ENCODE measurements at regions not wholly inside any gene's neighbourhood (a gene's known extent, or its start where the extent isn't known, plus 50 kb on each side); places are given as distances from the start of the nearest gene placed in this dataset.

DNA sequence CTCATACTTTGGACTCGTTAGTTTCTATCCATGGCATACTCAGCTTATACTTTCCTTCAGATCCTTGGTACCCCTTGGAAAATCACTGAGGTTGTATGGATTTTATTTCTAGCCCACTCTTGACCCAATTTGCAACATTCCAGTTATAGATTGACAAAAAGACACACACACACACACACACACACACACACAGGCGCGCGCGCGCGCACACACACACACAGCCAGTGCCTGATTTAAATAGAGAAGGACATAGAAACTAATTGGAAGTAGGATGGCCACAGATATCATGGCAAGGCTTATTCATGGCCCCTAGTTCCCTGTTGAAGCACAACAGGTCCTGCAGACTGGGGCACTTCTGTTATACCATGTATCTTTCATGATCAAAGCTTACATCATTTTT is 89.1 kb upstream of the CFAP20DC start:
- Mint-ChIP-seq H3K4me1 (no peaks in the 10 kb centered on the region), H3K4me3 (no peak overlapping the region), H3K27me3 (peaks cover 11% of the 10 kb centered on the region), H3K27ac (no peak overlapping the region), H3K36me3 (ENCODE audit: low read depth) (no peaks in the 10 kb centered on the region)
- ATAC-seq (no peak), DNase-seq (no peak)
- H3K9me3 ChIP-seq (ENCODE audit: control insufficient read depth, low read length, poor library complexity, severe bottlenecking) = no peaks in the 10 kb centered on the region

DNA sequence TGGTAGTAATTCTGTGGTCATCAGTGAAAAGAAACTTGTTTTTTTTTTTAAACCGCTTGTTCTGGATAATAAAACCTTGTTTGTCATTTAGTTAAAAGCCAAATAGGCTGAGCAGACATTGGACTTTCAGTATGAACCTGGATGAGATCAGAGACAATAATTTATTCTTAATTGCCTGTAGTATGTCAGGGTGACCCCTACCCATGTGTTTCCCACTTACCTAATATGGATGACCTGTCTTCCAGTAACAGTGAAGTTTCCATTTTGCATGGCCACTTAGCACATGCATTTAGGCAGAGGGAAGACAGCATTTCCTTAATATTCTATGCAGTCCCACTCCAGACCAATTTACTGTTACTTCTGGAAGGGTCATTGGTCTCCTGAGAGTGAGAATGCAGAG is 87.6 kb upstream of the CFAP20DC start:
- no peak overlapping the region for H3K27ac Mint-ChIP-seq
- H3K27me3 Mint-ChIP-seq = peaks cover 15% of the 10 kb centered on the region

DNA sequence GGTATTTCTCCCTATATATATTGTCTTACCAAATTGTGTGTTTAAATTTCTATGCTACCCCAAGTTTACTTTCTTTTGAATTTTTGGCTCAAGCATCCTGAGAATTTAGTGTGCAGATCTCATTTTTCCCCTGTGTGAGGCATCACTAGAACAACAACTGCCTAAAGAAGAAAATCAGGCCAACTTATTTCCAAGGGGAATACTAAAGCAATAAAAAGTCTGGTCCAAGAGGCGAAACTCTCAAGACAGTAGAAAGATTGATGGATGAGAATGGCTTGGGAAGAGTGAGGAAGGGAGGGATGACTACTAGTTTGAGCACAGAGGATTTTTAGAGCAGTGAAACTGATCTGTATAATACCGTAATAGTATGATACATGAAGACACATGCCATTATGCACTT is 86.3 kb upstream of the CFAP20DC start:
- no peak for DNase-seq
- Mint-ChIP-seq H3K4me3 (no peak overlapping the region), H3K27ac (no peak overlapping the region), H3K4me1 (no peaks in the 10 kb centered on the region), H3K27me3 (peaks cover 17% of the 10 kb centered on the region), H3K36me3 (ENCODE audit: low read depth) (no peaks in the 10 kb centered on the region)
- ATAC-seq = no peak
- no peaks in the 10 kb centered on the region for H3K9me3 ChIP-seq (ENCODE audit: control insufficient read depth, low read length, poor library complexity, severe bottlenecking)

More for the DNA sequence above, 87.6 kb upstream of the CFAP20DC start:
- Mint-ChIP-seq H3K4me1 (no peaks in the 10 kb centered on the region), H3K4me3 (no peak overlapping the region), H3K36me3 (ENCODE audit: low read depth) (no peaks in the 10 kb centered on the region)
- ATAC-seq (no peak), DNase-seq (no peak)
- no peaks in the 10 kb centered on the region for H3K9me3 ChIP-seq (ENCODE audit: control insufficient read depth, low read length, poor library complexity, severe bottlenecking)

DNA sequence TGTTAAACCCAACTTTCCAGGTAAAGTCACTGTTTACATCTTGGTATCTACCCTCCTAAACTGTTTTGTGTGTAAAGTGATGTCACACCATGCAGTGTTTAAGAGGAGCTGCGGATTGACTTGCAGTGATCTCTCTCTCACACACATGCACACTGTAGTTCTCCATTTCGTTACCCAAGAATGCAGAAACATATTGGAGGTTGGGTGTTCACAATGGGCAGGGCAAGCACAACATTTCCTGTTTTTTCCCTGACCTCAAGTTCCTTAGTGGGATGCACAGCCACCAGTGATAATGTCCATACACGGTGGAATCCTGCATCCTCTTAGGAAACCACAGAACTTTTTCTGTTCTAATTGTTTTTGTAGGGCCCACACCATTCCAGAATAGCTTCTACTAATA is 85.3 kb upstream of the CFAP20DC start:
- ATAC-seq (no peak), DNase-seq (no peak)
- no peaks in the 10 kb centered on the region for H3K4me1 Mint-ChIP-seq
- H3K27ac Mint-ChIP-seq = no peak overlapping the region
- no peaks in the 10 kb centered on the region for H3K36me3 Mint-ChIP-seq (ENCODE audit: low read depth)
- no peaks in the 10 kb centered on the region for H3K9me3 ChIP-seq (ENCODE audit: control insufficient read depth, low read length, poor library complexity, severe bottlenecking)
- peaks cover 17% of the 10 kb centered on the region for H3K27me3 Mint-ChIP-seq
- H3K4me3 Mint-ChIP-seq = no peak overlapping the region

DNA sequence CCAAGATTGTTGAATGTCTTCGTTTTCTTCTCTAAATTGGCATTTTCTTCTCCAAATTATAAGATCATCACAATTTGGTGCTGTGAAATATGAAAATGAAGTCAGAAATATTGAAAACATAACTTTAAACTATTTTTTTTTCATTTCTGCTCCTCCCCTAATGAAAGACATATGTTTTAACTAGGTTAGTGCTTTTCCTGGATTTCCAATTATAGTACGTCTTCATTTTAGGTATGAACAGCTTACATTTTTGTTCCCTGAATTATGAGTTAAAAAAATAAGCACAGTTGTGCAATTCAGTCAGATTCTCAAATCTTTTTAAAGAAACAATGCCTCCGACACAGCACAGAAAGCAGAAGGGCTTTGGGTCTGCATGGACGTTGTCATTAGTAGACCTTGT is 83.5 kb upstream of the CFAP20DC start:
- Mint-ChIP-seq H3K27me3 (peaks cover 17% of the 10 kb centered on the region), H3K27ac (no peak overlapping the region), H3K4me3 (no peak overlapping the region), H3K4me1 (no peaks in the 10 kb centered on the region), H3K36me3 (ENCODE audit: low read depth) (no peaks in the 10 kb centered on the region)
- H3K9me3 ChIP-seq (ENCODE audit: control insufficient read depth, low read length, poor library complexity, severe bottlenecking) = no peaks in the 10 kb centered on the region
- DNase-seq (no peak), ATAC-seq (no peak)

DNA sequence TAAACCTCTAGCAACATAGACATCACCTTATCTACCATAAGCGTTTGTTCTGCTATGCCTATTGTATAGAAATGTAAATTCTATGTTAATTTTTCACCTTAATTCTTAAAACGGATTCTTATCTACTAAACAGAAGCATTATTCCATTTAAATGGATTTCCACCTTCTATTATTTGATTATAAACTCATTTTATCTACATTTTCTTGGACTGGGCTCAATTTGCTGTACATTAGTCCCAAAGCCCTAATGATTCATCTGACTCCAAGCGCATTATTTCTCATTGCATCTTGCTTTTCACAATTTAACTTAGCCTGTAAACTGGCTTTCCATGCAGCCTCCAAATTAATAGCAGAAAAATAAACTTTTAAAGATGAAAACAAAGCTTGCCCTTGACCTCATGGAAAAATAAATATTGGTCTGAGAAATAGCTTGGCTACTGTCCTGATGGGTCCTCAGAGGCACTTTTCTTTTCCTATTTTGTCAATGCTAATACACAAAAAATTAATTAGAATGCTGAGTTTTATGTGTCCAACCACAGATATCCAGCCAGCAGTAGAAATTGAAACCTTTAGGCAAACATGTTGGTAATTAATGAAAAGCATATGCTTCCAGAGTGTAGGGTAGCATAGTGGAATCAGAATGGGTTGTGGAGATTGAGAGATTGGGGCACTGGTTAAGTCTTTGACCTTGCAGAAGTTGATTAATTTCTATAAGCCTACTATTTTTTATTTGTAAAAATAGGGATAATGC is 81.4 kb upstream of the CFAP20DC start:
- Mint-ChIP-seq H3K4me1 (no peaks in the 10 kb centered on the region), H3K27me3 (peaks cover 20% of the 10 kb centered on the region), H3K36me3 (ENCODE audit: low read depth) (no peaks in the 10 kb centered on the region), H3K27ac (no peak overlapping the region), H3K4me3 (no peak overlapping the region)
- H3K9me3 ChIP-seq (ENCODE audit: control insufficient read depth, low read length, poor library complexity, severe bottlenecking) = no peaks in the 10 kb centered on the region
- no peak for ATAC-seq
- no peak for DNase-seq

DNA sequence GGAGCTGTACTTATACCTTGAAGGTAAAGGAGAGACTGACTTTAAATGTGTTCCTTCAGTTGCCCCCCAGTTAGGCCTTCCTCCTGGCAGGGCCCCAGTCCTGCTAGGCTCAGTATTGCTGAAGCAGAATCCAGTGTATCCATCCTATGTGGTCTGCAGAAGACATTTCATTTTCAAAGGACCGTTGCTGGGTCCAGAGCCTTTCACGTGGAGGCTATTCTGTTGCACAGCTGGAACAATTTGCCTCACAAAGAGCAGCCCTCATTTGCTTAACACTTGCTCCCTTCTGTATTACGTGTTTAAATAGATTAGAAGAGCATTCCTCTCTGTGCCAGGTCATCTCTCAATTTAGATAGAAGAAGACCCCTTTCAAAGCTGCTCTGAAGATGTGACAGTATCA is 78.9 kb upstream of the CFAP20DC start:
- ATAC-seq (no peak), DNase-seq (no peak)
- Mint-ChIP-seq H3K27ac (no peak overlapping the region), H3K4me3 (no peak overlapping the region), H3K36me3 (ENCODE audit: low read depth) (no peaks in the 10 kb centered on the region), H3K27me3 (peaks cover 12% of the 10 kb centered on the region), H3K4me1 (no peaks in the 10 kb centered on the region)
- no peaks in the 10 kb centered on the region for H3K9me3 ChIP-seq (ENCODE audit: control insufficient read depth, low read length, poor library complexity, severe bottlenecking)

DNA sequence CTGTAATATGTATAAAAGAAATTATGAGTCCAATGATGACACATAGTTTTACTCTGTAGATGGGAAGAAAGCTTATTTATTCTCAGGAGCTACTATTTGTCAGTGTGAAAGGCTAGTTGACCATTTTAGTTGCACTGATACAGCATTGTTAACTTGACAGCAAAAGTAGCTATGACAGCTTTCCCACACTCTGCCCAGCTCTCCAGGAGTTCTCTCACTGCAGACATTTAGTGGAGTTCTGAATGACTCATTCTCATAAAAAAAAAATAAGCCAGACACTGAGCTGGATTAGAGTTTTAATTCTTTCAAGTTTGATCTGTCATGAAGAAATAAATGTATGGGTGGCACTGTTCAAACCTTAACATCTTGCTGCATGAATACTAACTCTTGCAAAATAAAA is 77.2 kb upstream of the CFAP20DC start:
- no peaks in the 10 kb centered on the region for H3K36me3 Mint-ChIP-seq (ENCODE audit: low read depth)
- H3K4me1 Mint-ChIP-seq = no peaks in the 10 kb centered on the region
- H3K4me3 Mint-ChIP-seq = no peak overlapping the region
- no peak for DNase-seq
- H3K27me3 Mint-ChIP-seq = peaks cover 6% of the 10 kb centered on the region
- ATAC-seq = no peak
- no peaks in the 10 kb centered on the region for H3K9me3 ChIP-seq (ENCODE audit: control insufficient read depth, low read length, poor library complexity, severe bottlenecking)
- no peak overlapping the region for H3K27ac Mint-ChIP-seq

DNA sequence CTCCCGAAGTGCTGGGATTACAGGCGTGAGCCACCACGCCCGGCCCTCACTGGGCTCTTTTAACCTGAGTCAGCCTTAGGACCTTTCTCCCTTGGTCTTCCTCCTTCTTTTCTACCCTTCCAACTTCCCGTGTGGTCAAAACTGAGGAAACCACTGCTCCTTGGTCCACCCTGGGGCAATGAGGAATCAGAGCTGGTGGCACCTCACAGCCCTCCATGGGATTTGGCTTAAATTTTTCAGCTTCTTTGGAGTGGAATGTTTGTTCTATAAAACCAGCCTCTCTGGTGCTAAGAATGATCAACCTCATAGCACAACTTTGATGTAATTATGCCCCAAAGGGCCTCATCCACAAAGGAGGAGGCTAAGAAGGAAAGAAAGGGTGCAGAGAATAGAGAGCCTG is 76.6 kb upstream of the CFAP20DC start:
- H3K9me3 ChIP-seq (ENCODE audit: control insufficient read depth, low read length, poor library complexity, severe bottlenecking) = no peaks in the 10 kb centered on the region
- peaks cover 6% of the 10 kb centered on the region for H3K27me3 Mint-ChIP-seq
- no peak overlapping the region for H3K4me3 Mint-ChIP-seq
- H3K27ac Mint-ChIP-seq = no peak overlapping the region
- ATAC-seq (no peak), DNase-seq (no peak)
- no peaks in the 10 kb centered on the region for H3K4me1 Mint-ChIP-seq
- no peaks in the 10 kb centered on the region for H3K36me3 Mint-ChIP-seq (ENCODE audit: low read depth)

DNA sequence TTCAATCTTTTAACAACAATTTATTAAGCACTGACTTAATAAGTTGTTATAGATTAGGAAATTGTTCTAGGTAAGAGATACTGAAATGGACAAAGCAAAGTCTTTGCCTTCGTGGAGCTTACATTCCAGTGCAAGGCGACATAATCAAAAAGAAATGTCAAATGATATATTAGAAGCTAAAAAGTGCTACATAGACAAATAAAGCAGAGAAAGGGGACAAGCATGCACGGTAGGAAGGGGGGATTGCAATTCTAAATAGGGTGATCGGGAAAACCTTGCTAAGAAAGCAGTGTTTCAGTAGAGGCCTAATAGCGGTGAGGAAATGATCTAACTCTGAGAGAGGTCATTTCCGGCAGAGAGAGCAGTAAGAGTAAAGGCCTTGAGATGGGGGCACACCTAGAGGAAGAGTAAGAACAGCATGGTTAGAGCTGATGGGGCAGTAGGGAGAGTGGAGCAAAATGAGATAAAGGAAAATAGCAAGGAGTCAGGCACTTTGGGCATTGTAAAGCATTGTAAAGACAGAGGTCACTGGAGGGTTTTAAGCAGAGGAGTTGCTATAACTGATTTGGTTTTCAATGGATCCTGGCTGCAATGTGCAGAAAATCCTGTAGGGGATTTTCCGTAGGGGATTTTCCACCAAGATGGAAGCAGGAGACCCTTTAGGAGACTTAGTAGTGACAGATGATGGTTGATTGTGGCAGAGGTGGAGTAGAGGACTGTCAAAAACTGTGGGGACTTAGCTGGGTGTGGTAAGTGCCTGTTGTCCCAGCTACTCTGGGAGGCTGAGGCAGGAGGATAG is 71.7 kb upstream of the CFAP20DC start:
- ATAC-seq (no peak), DNase-seq (no peak)
- Mint-ChIP-seq H3K27ac (no peak overlapping the region), H3K4me1 (peaks cover 2% of the 10 kb centered on the region), H3K4me3 (no peak overlapping the region), H3K36me3 (ENCODE audit: low read depth) (no peaks in the 10 kb centered on the region), H3K27me3 (peaks cover 8% of the 10 kb centered on the region)
- no peaks in the 10 kb centered on the region for H3K9me3 ChIP-seq (ENCODE audit: control insufficient read depth, low read length, poor library complexity, severe bottlenecking)

DNA sequence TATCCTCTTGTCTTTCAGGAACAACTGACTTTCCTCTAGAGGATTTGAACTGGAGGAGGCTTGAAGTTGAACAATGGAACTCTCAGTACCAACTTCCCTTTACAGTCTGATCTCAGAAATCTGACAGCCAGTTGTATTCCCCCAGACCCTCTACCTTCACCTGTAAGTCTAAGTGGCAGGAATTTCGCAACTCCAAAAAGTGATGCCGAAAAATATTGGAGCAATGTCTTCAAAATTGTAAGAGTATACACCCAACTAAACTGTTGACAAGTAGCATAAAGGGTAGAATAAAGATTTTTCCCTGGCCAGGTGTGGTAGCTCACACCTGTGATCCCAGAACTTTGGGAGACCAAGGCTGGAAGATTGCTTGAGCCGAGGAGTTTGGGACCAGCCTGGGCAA is 69.1 kb upstream of the CFAP20DC start:
- DNase-seq (no peak), ATAC-seq (no peak)
- no peaks in the 10 kb centered on the region for H3K36me3 Mint-ChIP-seq (ENCODE audit: low read depth)
- H3K27me3 Mint-ChIP-seq = peaks cover 5% of the 10 kb centered on the region
- H3K27ac Mint-ChIP-seq = no peak overlapping the region
- H3K4me1 Mint-ChIP-seq = peaks cover 3% of the 10 kb centered on the region
- H3K4me3 Mint-ChIP-seq = no peak overlapping the region
- no peaks in the 10 kb centered on the region for H3K9me3 ChIP-seq (ENCODE audit: control insufficient read depth, low read length, poor library complexity, severe bottlenecking)

DNA sequence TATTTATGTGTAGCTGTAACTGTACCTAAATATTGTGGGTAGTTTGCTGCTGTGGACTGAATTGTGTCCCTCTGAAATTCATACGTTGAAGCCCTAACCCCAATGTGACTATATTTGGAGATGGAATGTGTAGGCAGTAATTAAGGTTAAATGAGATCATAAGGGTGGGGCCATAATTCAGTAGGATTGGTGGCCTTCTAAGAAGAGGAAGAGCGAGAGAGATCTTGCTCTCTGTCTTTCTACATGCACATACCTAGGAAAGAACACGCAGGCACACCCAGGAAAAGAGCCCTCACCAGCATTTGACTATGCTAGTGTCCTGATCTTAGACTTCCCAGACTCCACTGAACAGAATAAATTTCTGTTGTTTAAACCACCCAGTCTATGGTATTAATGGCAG is 67.6 kb upstream of the CFAP20DC start:
- ATAC-seq (no peak), DNase-seq (no peak)
- peaks cover 3% of the 10 kb centered on the region for H3K4me1 Mint-ChIP-seq
- peaks cover 5% of the 10 kb centered on the region for H3K27me3 Mint-ChIP-seq
- no peak overlapping the region for H3K4me3 Mint-ChIP-seq
- no peaks in the 10 kb centered on the region for H3K9me3 ChIP-seq (ENCODE audit: control insufficient read depth, low read length, poor library complexity, severe bottlenecking)
- no peak overlapping the region for H3K27ac Mint-ChIP-seq
- no peaks in the 10 kb centered on the region for H3K36me3 Mint-ChIP-seq (ENCODE audit: low read depth)

DNA sequence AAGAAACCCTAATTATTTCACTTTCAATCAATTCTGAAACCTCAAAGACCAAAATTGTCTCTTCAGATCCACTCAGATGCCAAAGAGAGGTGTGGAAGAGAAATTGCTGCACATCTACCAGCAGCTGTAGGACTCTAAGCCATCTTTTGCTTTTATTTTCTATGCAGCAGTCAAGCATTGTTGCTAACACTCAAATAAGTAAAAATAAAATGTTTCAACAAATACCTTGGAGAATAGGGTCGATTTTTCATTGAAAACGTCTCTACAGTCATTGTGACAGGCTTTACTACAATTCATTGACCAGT is 66.4 kb upstream of the CFAP20DC start:
- Mint-ChIP-seq H3K4me1 (peaks cover 3% of the 10 kb centered on the region), H3K36me3 (ENCODE audit: low read depth) (no peaks in the 10 kb centered on the region), H3K4me3 (no peak overlapping the region), H3K27me3 (peaks cover 5% of the 10 kb centered on the region), H3K27ac (no peak overlapping the region)
- DNase-seq = no peak
- H3K9me3 ChIP-seq (ENCODE audit: control insufficient read depth, low read length, poor library complexity, severe bottlenecking) = no peaks in the 10 kb centered on the region
- no peak for ATAC-seq

Data from T-helper 17 cell (primary cell).